ENCODE measurements at regions not wholly inside any gene's neighbourhood (a gene's known extent, or its start where the extent isn't known, plus 50 kb on each side); places are given as distances from the start of the nearest gene placed in this dataset.

GRCh38 chr13:85368686-85369085, 430.5 kb downstream of the SLITRK6 start:
- Histone ChIP-seq H3K9ac (ENCODE audit: low read length) (no peak overlapping the region), H3K4me1 (ENCODE audit: low read length) (no peaks in the 10 kb centered on the region; the same call in 1 of the 2 replicates), H3K4me2 (ENCODE audit: low read depth, low read length, poor library complexity, severe bottlenecking) (no peak overlapping the region), H2AFZ (ENCODE audit: low read length) (0 out of 2 replicates have a peak overlapping the region, but pooled peaks have one; percentile 20), H3K79me2 (ENCODE audit: low read length) (no peaks in the 10 kb centered on the region), H3K9me2 (replicated peaks; ENCODE audit: insufficient read depth, low read length) (no peaks in the 10 kb centered on the region), H3K27me3 (ENCODE audit: low read length) (no peaks in the 10 kb centered on the region), H3K27ac (ENCODE audit: low read length) (no peak overlapping the region), H3K36me3 (ENCODE audit: insufficient read depth, low read length) (no peaks in the 10 kb centered on the region), H3K9me3 (ENCODE audit: low read length) (peaks cover 3% of the 10 kb centered on the region; the same call in 1 of the 2 replicates), H3K4me3 (ENCODE audit: low read length) (no peak overlapping the region), H4K20me1 (ENCODE audit: insufficient read depth, low read depth, low read length) (no peaks in the 10 kb centered on the region)
- no peak for DNase-seq

DNA sequence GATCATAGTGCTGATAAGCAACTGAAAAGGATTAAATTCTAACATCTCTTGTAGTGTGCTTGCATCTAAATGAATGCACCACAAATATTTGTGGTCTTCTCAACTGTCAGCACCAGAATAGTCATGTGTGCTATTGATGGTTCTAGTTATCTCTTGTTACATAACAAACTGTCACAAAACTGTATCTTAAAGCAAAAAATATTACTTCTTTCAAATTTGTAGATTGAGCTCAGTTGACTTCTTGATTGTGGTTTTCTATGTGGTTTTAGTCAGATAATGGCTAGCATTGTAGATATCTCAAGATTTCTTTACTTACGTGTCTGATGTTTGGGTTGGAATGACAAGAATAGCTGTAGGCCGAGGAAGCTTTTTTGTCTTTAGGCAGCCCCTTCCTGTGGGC, 431.3 kb downstream of the SLITRK6 start:
- no peaks in the 10 kb centered on the region for H3K27me3 ChIP-seq (ENCODE audit: low read length)
- no peaks in the 10 kb centered on the region for H3K9me3 ChIP-seq (ENCODE audit: low read length)
- H3K79me2 ChIP-seq (ENCODE audit: low read length): no peaks in the 10 kb centered on the region
- no peaks in the 10 kb centered on the region; the same call in 1 of the 2 replicates for H3K4me1 ChIP-seq (ENCODE audit: low read length)
- peak overlapping the region; percentile 22; the same call in 1 of the 2 replicates for H2AFZ ChIP-seq (ENCODE audit: low read length)
- no peak overlapping the region for H3K4me2 ChIP-seq (ENCODE audit: low read depth, low read length, poor library complexity, severe bottlenecking)
- DNase-seq: no peak
- H4K20me1 ChIP-seq (ENCODE audit: insufficient read depth, low read depth, low read length): no peaks in the 10 kb centered on the region
- no peak overlapping the region for H3K4me3 ChIP-seq (ENCODE audit: low read length)
- H3K36me3 ChIP-seq (ENCODE audit: insufficient read depth, low read length): no peaks in the 10 kb centered on the region
- H3K27ac ChIP-seq (ENCODE audit: low read length): no peak overlapping the region
- H3K9me2 ChIP-seq (replicated peaks; ENCODE audit: insufficient read depth, low read length): no peaks in the 10 kb centered on the region
- H3K9ac ChIP-seq (ENCODE audit: low read length): no peak overlapping the region

DNA sequence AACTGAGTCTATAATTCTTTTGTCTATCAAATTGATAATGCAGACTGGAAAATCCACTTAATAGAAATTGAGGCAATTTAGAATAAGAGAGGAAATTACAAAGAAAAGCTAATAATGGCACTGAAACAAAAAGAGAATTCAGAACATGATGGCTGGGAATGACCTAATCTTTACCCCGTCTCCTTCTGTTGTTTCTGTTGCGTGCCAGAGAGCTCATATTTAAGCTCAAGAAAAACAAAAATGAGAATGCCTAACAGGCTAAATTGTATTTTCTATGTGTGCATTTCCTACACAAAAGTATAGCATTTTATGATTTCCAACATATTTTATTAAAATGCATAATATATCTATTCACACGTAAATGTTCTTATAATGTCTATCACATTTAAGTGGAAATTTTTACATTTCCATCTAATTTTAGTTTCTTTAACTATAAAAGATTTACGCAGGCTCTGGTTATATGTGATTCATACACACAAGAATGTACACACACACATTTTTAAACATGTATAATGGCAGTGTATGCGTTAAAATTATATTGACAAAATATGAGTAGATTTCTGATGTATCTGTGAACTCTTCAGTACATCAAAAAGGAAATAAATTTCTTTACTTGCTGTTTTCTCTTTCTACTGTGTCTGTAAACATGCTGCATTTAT, 432.3 kb downstream of the SLITRK6 start:
- Histone ChIP-seq H3K9me2 (replicated peaks; ENCODE audit: insufficient read depth, low read length) (no peaks in the 10 kb centered on the region), H3K27ac (ENCODE audit: low read length) (no peak overlapping the region), H3K4me2 (ENCODE audit: low read depth, low read length, poor library complexity, severe bottlenecking) (no peak overlapping the region), H3K9ac (ENCODE audit: low read length) (no peak overlapping the region), H3K4me3 (ENCODE audit: low read length) (no peak overlapping the region), H3K4me1 (ENCODE audit: low read length) (no peaks in the 10 kb centered on the region; the same call in 1 of the 2 replicates), H3K36me3 (ENCODE audit: insufficient read depth, low read length) (no peaks in the 10 kb centered on the region), H3K79me2 (ENCODE audit: low read length) (no peaks in the 10 kb centered on the region), H3K27me3 (ENCODE audit: low read length) (no peaks in the 10 kb centered on the region), H3K9me3 (ENCODE audit: low read length) (no peaks in the 10 kb centered on the region), H2AFZ (ENCODE audit: low read length) (peak overlapping the region; percentile 54; the same call in 1 of the 2 replicates), H4K20me1 (ENCODE audit: insufficient read depth, low read depth, low read length) (no peaks in the 10 kb centered on the region)
- DNase-seq: no peak

DNA sequence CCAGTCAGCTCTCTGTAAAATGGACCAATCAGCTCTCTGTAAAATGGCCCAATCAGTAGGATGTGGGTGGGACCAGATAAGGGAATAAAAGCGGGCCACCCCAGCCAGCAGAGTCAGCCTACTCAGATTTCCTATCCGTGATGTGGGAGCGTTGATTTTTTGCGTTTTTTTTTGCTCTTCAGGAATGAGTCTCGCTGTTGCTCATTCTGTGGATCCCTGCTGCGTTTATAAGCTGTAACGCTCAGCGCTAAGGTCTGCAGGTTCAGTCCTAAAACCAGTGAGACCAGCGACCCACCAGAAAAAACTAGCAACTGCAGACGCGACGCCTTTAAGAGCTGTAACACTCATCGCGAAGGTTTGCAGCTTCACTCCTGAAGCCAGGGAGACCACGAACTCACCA, 435.7 kb downstream of the SLITRK6 start:
- H3K27ac ChIP-seq (ENCODE audit: low read length): no peak overlapping the region
- H3K9me3 ChIP-seq (ENCODE audit: low read length): no peaks in the 10 kb centered on the region
- no peaks in the 10 kb centered on the region for H3K36me3 ChIP-seq (ENCODE audit: insufficient read depth, low read length)
- no peaks in the 10 kb centered on the region for H3K9me2 ChIP-seq (replicated peaks; ENCODE audit: insufficient read depth, low read length)
- H2AFZ ChIP-seq (ENCODE audit: low read length): no peak overlapping the region
- H3K9ac ChIP-seq (ENCODE audit: low read length): no peak overlapping the region
- no peak for DNase-seq
- H3K4me3 ChIP-seq (ENCODE audit: low read length): no peak overlapping the region
- H3K27me3 ChIP-seq (ENCODE audit: low read length): no peaks in the 10 kb centered on the region
- H3K79me2 ChIP-seq (ENCODE audit: low read length): no peaks in the 10 kb centered on the region
- H3K4me1 ChIP-seq (ENCODE audit: low read length): peaks cover 6% of the 10 kb centered on the region; the same call in 1 of the 2 replicates
- H3K4me2 ChIP-seq (ENCODE audit: low read depth, low read length, poor library complexity, severe bottlenecking): no peak overlapping the region
- no peaks in the 10 kb centered on the region for H4K20me1 ChIP-seq (ENCODE audit: insufficient read depth, low read depth, low read length)

DNA sequence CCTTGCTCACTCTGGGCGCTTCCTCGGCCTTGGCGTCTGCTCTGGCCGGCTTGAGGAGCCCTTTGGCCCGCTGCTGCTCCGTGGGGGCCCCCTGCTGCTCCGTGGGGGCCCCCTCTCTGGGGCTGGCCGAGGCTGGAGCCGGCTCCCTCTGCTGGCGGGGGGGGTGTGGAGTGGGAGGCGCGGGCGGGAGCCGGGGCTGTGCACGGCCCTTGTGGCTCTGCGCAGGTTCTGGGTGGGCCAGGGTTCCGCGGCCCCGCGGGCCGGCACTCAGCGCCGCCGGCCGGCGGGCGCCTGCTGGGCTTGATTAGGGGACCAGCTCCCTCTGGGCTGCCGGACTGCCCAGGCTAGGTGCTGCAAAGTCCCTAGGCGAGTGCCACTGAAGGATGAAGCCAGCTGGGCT, 436.2 kb downstream of the SLITRK6 start:
- no peak overlapping the region for H3K27ac ChIP-seq (ENCODE audit: low read length)
- no peaks in the 10 kb centered on the region for H3K9me2 ChIP-seq (replicated peaks; ENCODE audit: insufficient read depth, low read length)
- no peaks in the 10 kb centered on the region for H3K36me3 ChIP-seq (ENCODE audit: insufficient read depth, low read length)
- no peaks in the 10 kb centered on the region for H3K79me2 ChIP-seq (ENCODE audit: low read length)
- no peaks in the 10 kb centered on the region for H3K27me3 ChIP-seq (ENCODE audit: low read length)
- peaks cover 6% of the 10 kb centered on the region; the same call in 1 of the 2 replicates for H3K4me1 ChIP-seq (ENCODE audit: low read length)
- no peak overlapping the region for H3K9ac ChIP-seq (ENCODE audit: low read length)
- H4K20me1 ChIP-seq (ENCODE audit: insufficient read depth, low read depth, low read length): no peaks in the 10 kb centered on the region
- no peak overlapping the region for H3K4me3 ChIP-seq (ENCODE audit: low read length)
- DNase-seq: no peak
- no peak overlapping the region for H2AFZ ChIP-seq (ENCODE audit: low read length)
- no peak overlapping the region for H3K4me2 ChIP-seq (ENCODE audit: low read depth, low read length, poor library complexity, severe bottlenecking)
- no peaks in the 10 kb centered on the region for H3K9me3 ChIP-seq (ENCODE audit: low read length)

DNA sequence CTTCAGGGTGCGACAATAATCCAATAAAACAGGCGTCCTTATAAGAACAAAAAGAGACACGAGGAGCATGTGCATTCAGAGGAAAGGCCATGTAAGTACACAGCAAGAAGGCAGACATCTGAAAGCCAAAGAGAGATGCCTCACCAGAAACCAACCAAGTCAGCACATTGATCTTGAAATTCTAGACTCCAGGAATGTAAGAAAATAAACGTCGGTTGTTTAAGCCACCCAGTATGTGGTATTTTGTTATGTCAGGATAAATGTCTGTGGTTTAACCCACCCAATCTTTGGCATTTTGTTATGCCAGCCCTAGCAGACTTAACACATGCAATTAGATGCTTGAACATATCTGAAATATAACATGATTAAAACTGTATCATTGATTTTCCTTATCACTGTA, 452.0 kb downstream of the SLITRK6 start:
- H3K27me3 ChIP-seq (ENCODE audit: low read length): no peaks in the 10 kb centered on the region
- H3K27ac ChIP-seq (ENCODE audit: low read length): no peak overlapping the region
- H3K36me3 ChIP-seq (ENCODE audit: insufficient read depth, low read length): no peaks in the 10 kb centered on the region
- H3K9me2 ChIP-seq (replicated peaks; ENCODE audit: insufficient read depth, low read length): no peaks in the 10 kb centered on the region
- H3K9me3 ChIP-seq (ENCODE audit: low read length): no peaks in the 10 kb centered on the region
- H3K4me1 ChIP-seq (ENCODE audit: low read length): no peaks in the 10 kb centered on the region
- H4K20me1 ChIP-seq (ENCODE audit: insufficient read depth, low read depth, low read length): no peaks in the 10 kb centered on the region
- H3K4me3 ChIP-seq (ENCODE audit: low read length): no peak overlapping the region
- H3K79me2 ChIP-seq (ENCODE audit: low read length): no peaks in the 10 kb centered on the region
- no peak overlapping the region for H3K9ac ChIP-seq (ENCODE audit: low read length)
- H3K4me2 ChIP-seq (ENCODE audit: low read depth, low read length, poor library complexity, severe bottlenecking): no peak overlapping the region
- 0 out of 2 replicates have a peak overlapping the region, but pooled peaks have one; percentile 4 for H2AFZ ChIP-seq (ENCODE audit: low read length)
- DNase-seq: no peak

- H2AFZ ChIP-seq (ENCODE audit: low read length): no peak overlapping the region
- H3K4me2 ChIP-seq (ENCODE audit: low read depth, low read length, poor library complexity, severe bottlenecking): no peak overlapping the region
- H3K27me3 ChIP-seq (ENCODE audit: low read length): no peaks in the 10 kb centered on the region
- no peak for DNase-seq
- no peaks in the 10 kb centered on the region for H3K79me2 ChIP-seq (ENCODE audit: low read length)
- H3K4me3 ChIP-seq (ENCODE audit: low read length): no peak overlapping the region
- H3K9me2 ChIP-seq (replicated peaks; ENCODE audit: insufficient read depth, low read length): no peaks in the 10 kb centered on the region
- no peaks in the 10 kb centered on the region for H4K20me1 ChIP-seq (ENCODE audit: insufficient read depth, low read depth, low read length)
- H3K9ac ChIP-seq (ENCODE audit: low read length): no peak overlapping the region
- no peaks in the 10 kb centered on the region; the same call in 1 of the 2 replicates for H3K4me1 ChIP-seq (ENCODE audit: low read length)
- H3K9me3 ChIP-seq (ENCODE audit: low read length): no peaks in the 10 kb centered on the region; the same call in 1 of the 2 replicates
- H3K36me3 ChIP-seq (ENCODE audit: insufficient read depth, low read length): no peaks in the 10 kb centered on the region
- no peak overlapping the region for H3K27ac ChIP-seq (ENCODE audit: low read length)
Measured at GRCh38 chr13:85334187-85334586, 465.0 kb downstream of the SLITRK6 start.

- H3K27me3 ChIP-seq (ENCODE audit: low read length): no peaks in the 10 kb centered on the region
- no peak for DNase-seq
- H2AFZ ChIP-seq (ENCODE audit: low read length): no peak overlapping the region
- no peak overlapping the region for H3K4me3 ChIP-seq (ENCODE audit: low read length)
- H4K20me1 ChIP-seq (ENCODE audit: insufficient read depth, low read depth, low read length): no peaks in the 10 kb centered on the region
- no peaks in the 10 kb centered on the region for H3K79me2 ChIP-seq (ENCODE audit: low read length)
- H3K9ac ChIP-seq (ENCODE audit: low read length): no peak overlapping the region
- H3K4me2 ChIP-seq (ENCODE audit: low read depth, low read length, poor library complexity, severe bottlenecking): no peak overlapping the region
- no peaks in the 10 kb centered on the region for H3K9me2 ChIP-seq (replicated peaks; ENCODE audit: insufficient read depth, low read length)
- no peaks in the 10 kb centered on the region; the same call in 1 of the 2 replicates for H3K4me1 ChIP-seq (ENCODE audit: low read length)
- H3K27ac ChIP-seq (ENCODE audit: low read length): no peak overlapping the region
- no peaks in the 10 kb centered on the region for H3K9me3 ChIP-seq (ENCODE audit: low read length)
- H3K36me3 ChIP-seq (ENCODE audit: insufficient read depth, low read length): no peaks in the 10 kb centered on the region
Measured at GRCh38 chr13:85333506-85334020, 465.7 kb downstream of the SLITRK6 start.
